ENCODE measurements at regions not wholly inside any gene's neighbourhood (a gene's known extent, or its start where the extent isn't known, plus 50 kb on each side); places are given as distances from the start of the nearest gene placed in this dataset.

DNA sequence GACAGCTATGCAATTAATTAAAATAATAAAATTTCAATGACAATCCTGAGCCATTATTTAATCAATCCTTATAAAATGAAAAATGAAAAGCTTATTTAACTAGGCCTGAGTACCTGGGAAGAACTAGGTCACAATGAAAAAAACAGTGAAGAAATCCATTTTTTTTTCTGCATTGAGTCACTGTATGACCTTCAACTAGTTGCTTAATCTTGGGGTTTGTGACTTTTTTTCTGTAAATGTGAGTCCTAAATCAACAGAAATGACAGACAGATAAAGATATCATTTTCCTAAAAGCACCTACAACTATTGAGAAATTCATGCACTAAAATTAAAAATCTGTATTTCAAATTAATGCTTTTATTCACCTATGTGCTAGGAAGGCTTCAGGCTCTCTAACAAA, 96.8 kb downstream of the TMEM26 start:
- no peaks in the 10 kb centered on the region for H3K27me3 ChIP-seq (ENCODE audit: control insufficient read depth in 5 of 5, insufficient read depth in 4 of 5, low read length in 5 of 5)
- H3K9ac ChIP-seq (ENCODE audit: low read length in 5 of 5), result no peak overlapping the region
- no peak overlapping the region for H3K4me3 ChIP-seq (ENCODE audit: low read depth in 1 of 5, low read length in 5 of 5)
- no peaks in the 10 kb centered on the region for H3K4me1 ChIP-seq (ENCODE audit: control insufficient read depth in 5 of 5, insufficient read depth in 5 of 5, low read length in 5 of 5)
- no peaks in the 10 kb centered on the region for H3K36me3 ChIP-seq (ENCODE audit: control insufficient read depth in 5 of 5, insufficient read depth in 5 of 5, low read length in 5 of 5)
- no peak overlapping the region for H3K27ac ChIP-seq (ENCODE audit: low read depth, low read length)
- H3K9me3 ChIP-seq (ENCODE audit: control insufficient read depth in 5 of 5, low read length in 5 of 5), result no peaks in the 10 kb centered on the region

GRCh38 chr10:61355211-61355610, 98.0 kb downstream of the TMEM26 start:
- no peak overlapping the region for H3K4me3 ChIP-seq (ENCODE audit: low read depth in 1 of 5, low read length in 5 of 5)
- no peaks in the 10 kb centered on the region for H3K9me3 ChIP-seq (ENCODE audit: control insufficient read depth in 5 of 5, low read length in 5 of 5)
- H3K9ac ChIP-seq (ENCODE audit: low read length in 5 of 5), result no peak overlapping the region
- no peak overlapping the region for H3K27ac ChIP-seq (ENCODE audit: low read depth, low read length)
- H3K27me3 ChIP-seq (ENCODE audit: control insufficient read depth in 5 of 5, insufficient read depth in 4 of 5, low read length in 5 of 5), result no peaks in the 10 kb centered on the region
- H3K36me3 ChIP-seq (ENCODE audit: control insufficient read depth in 5 of 5, insufficient read depth in 5 of 5, low read length in 5 of 5), result no peaks in the 10 kb centered on the region
- no peaks in the 10 kb centered on the region for H3K4me1 ChIP-seq (ENCODE audit: control insufficient read depth in 5 of 5, insufficient read depth in 5 of 5, low read length in 5 of 5)

DNA sequence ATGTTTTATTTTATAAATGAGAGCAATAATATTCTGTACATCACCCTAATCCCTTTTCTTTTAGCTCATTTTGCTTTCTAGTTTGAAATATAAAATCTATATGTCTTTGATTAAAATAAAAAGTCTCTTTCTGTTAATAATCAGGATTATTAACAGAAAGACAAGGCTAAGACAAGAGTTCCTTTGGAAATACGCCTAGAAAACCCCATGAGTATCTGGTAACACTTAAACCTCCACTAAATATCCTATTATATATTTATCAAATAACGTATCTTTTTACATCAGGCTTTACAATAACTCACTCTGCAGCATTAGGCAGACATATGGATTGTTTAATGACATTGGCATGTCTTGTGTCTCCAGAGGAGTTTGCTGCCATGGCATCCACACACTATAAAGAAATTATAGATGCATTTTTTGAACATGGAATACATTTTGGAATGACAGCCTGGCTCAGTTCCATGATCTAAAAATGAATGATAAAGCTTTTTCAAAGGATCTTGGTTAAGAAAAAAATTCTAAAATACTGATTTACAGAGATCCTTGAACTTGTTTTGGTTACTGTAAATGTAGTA, 98.7 kb downstream of the TMEM26 start:
- Histone ChIP-seq H3K27ac (ENCODE audit: low read depth, low read length) (no peak overlapping the region), H3K4me1 (ENCODE audit: control insufficient read depth in 5 of 5, insufficient read depth in 5 of 5, low read length in 5 of 5) (no peaks in the 10 kb centered on the region), H3K27me3 (ENCODE audit: control insufficient read depth in 5 of 5, insufficient read depth in 4 of 5, low read length in 5 of 5) (no peaks in the 10 kb centered on the region), H3K9me3 (ENCODE audit: control insufficient read depth in 5 of 5, low read length in 5 of 5) (no peaks in the 10 kb centered on the region), H3K36me3 (ENCODE audit: control insufficient read depth in 5 of 5, insufficient read depth in 5 of 5, low read length in 5 of 5) (no peaks in the 10 kb centered on the region), H3K9ac (ENCODE audit: low read length in 5 of 5) (no peak overlapping the region), H3K4me3 (ENCODE audit: low read depth in 1 of 5, low read length in 5 of 5) (no peak overlapping the region)

- H3K4me1 ChIP-seq (ENCODE audit: control insufficient read depth in 5 of 5, insufficient read depth in 5 of 5, low read length in 5 of 5), result no peaks in the 10 kb centered on the region
- no peaks in the 10 kb centered on the region for H3K9me3 ChIP-seq (ENCODE audit: control insufficient read depth in 5 of 5, low read length in 5 of 5)
- H3K27me3 ChIP-seq (ENCODE audit: control insufficient read depth in 5 of 5, insufficient read depth in 4 of 5, low read length in 5 of 5), result no peaks in the 10 kb centered on the region
- H3K4me3 ChIP-seq (ENCODE audit: low read depth in 1 of 5, low read length in 5 of 5), result no peak overlapping the region
- H3K27ac ChIP-seq (ENCODE audit: low read depth, low read length), result no peak overlapping the region
- H3K36me3 ChIP-seq (ENCODE audit: control insufficient read depth in 5 of 5, insufficient read depth in 5 of 5, low read length in 5 of 5), result no peaks in the 10 kb centered on the region
- no peak overlapping the region for H3K9ac ChIP-seq (ENCODE audit: low read length in 5 of 5)
Observed at GRCh38 chr10:61350794-61351193, 102.4 kb downstream of the TMEM26 start.

DNA sequence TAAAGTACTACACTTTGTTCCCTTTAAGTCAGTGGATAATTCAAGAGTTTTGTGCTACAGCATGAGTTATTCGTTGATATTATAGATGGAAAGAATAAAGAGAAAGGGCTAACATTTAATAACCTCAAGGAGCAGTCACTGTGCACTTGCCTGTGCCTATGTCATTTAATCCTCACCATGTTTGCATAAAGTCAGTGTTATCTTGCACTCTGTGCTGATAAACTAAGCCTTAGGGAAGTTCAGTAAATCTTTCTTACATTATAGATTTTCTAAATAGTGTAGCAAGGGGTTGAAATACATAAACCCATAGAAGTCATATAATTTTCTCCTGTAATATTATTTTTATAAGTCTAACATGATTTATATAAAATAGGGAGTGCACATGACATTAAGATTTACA, 103.1 kb downstream of the TMEM26 start:
- H3K9me3 ChIP-seq (ENCODE audit: control insufficient read depth in 5 of 5, low read length in 5 of 5), result no peaks in the 10 kb centered on the region
- H3K4me3 ChIP-seq (ENCODE audit: low read depth in 1 of 5, low read length in 5 of 5), result no peak overlapping the region
- H3K9ac ChIP-seq (ENCODE audit: low read length in 5 of 5), result no peak overlapping the region
- H3K4me1 ChIP-seq (ENCODE audit: control insufficient read depth in 5 of 5, insufficient read depth in 5 of 5, low read length in 5 of 5), result no peaks in the 10 kb centered on the region
- H3K27me3 ChIP-seq (ENCODE audit: control insufficient read depth in 5 of 5, insufficient read depth in 4 of 5, low read length in 5 of 5), result no peaks in the 10 kb centered on the region
- no peak overlapping the region for H3K27ac ChIP-seq (ENCODE audit: low read depth, low read length)
- H3K36me3 ChIP-seq (ENCODE audit: control insufficient read depth in 5 of 5, insufficient read depth in 5 of 5, low read length in 5 of 5), result no peaks in the 10 kb centered on the region

- Histone ChIP-seq H3K36me3 (ENCODE audit: control insufficient read depth in 5 of 5, insufficient read depth in 5 of 5, low read length in 5 of 5) (no peaks in the 10 kb centered on the region), H3K27me3 (ENCODE audit: control insufficient read depth in 5 of 5, insufficient read depth in 4 of 5, low read length in 5 of 5) (no peaks in the 10 kb centered on the region), H3K4me3 (ENCODE audit: low read depth in 1 of 5, low read length in 5 of 5) (no peak overlapping the region), H3K27ac (ENCODE audit: low read depth, low read length) (no peak overlapping the region), H3K4me1 (ENCODE audit: control insufficient read depth in 5 of 5, insufficient read depth in 5 of 5, low read length in 5 of 5) (no peaks in the 10 kb centered on the region), H3K9ac (ENCODE audit: low read length in 5 of 5) (no peak overlapping the region), H3K9me3 (ENCODE audit: control insufficient read depth in 5 of 5, low read length in 5 of 5) (no peaks in the 10 kb centered on the region)
Observed at GRCh38 chr10:61346796-61347413, 106.3 kb downstream of the TMEM26 start.

DNA sequence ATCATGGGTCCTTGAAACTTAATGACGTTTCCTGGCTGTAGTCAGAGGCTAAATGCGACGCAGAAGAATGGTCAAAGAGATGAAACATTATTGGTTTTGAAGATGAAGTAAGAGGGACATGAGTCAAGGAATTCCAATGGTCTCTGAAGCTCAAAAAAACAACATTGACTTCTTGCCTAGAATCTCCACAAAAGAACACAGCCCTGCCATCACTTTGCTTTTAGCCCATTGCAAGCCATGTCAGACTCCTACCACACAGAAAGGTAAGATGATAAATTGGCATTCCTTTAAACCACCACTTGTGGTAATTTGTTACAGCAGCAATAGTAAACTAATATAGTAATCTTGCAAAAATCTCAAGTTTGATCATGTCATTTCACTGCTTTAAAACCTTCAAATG, 109.4 kb downstream of the TMEM26 start:
- Histone ChIP-seq H3K9me3 (ENCODE audit: control insufficient read depth in 5 of 5, low read length in 5 of 5) (no peaks in the 10 kb centered on the region), H3K9ac (ENCODE audit: low read length in 5 of 5) (no peak overlapping the region), H3K27ac (ENCODE audit: low read depth, low read length) (no peak overlapping the region), H3K27me3 (ENCODE audit: control insufficient read depth in 5 of 5, insufficient read depth in 4 of 5, low read length in 5 of 5) (no peaks in the 10 kb centered on the region), H3K4me3 (ENCODE audit: low read depth in 1 of 5, low read length in 5 of 5) (no peak overlapping the region), H3K4me1 (ENCODE audit: control insufficient read depth in 5 of 5, insufficient read depth in 5 of 5, low read length in 5 of 5) (no peaks in the 10 kb centered on the region), H3K36me3 (ENCODE audit: control insufficient read depth in 5 of 5, insufficient read depth in 5 of 5, low read length in 5 of 5) (no peaks in the 10 kb centered on the region)

GRCh38 chr10:61342858-61343572, 110.2 kb downstream of the TMEM26 start:
- Histone ChIP-seq H3K4me1 (ENCODE audit: control insufficient read depth in 5 of 5, insufficient read depth in 5 of 5, low read length in 5 of 5) (no peaks in the 10 kb centered on the region), H3K4me3 (ENCODE audit: low read depth in 1 of 5, low read length in 5 of 5) (no peak overlapping the region), H3K9ac (ENCODE audit: low read length in 5 of 5) (no peak overlapping the region), H3K36me3 (ENCODE audit: control insufficient read depth in 5 of 5, insufficient read depth in 5 of 5, low read length in 5 of 5) (no peaks in the 10 kb centered on the region), H3K9me3 (ENCODE audit: control insufficient read depth in 5 of 5, low read length in 5 of 5) (no peaks in the 10 kb centered on the region), H3K27ac (ENCODE audit: low read depth, low read length) (no peak overlapping the region), H3K27me3 (ENCODE audit: control insufficient read depth in 5 of 5, insufficient read depth in 4 of 5, low read length in 5 of 5) (no peaks in the 10 kb centered on the region)

- Histone ChIP-seq H3K27ac (ENCODE audit: low read depth, low read length) (no peak overlapping the region), H3K4me3 (ENCODE audit: low read depth in 1 of 5, low read length in 5 of 5) (no peak overlapping the region), H3K9me3 (ENCODE audit: control insufficient read depth in 5 of 5, low read length in 5 of 5) (no peaks in the 10 kb centered on the region), H3K27me3 (ENCODE audit: control insufficient read depth in 5 of 5, insufficient read depth in 4 of 5, low read length in 5 of 5) (no peaks in the 10 kb centered on the region), H3K4me1 (ENCODE audit: control insufficient read depth in 5 of 5, insufficient read depth in 5 of 5, low read length in 5 of 5) (no peaks in the 10 kb centered on the region), H3K36me3 (ENCODE audit: control insufficient read depth in 5 of 5, insufficient read depth in 5 of 5, low read length in 5 of 5) (no peaks in the 10 kb centered on the region), H3K9ac (ENCODE audit: low read length in 5 of 5) (no peak overlapping the region)
Observed at GRCh38 chr10:61341008-61341407, 112.2 kb downstream of the TMEM26 start.

GRCh38 chr10:61338146-61338545, 115.0 kb downstream of the TMEM26 start:
- Histone ChIP-seq H3K27ac (ENCODE audit: low read depth, low read length) (no peak overlapping the region), H3K9me3 (ENCODE audit: control insufficient read depth in 5 of 5, low read length in 5 of 5) (no peaks in the 10 kb centered on the region), H3K4me1 (ENCODE audit: control insufficient read depth in 5 of 5, insufficient read depth in 5 of 5, low read length in 5 of 5) (no peaks in the 10 kb centered on the region), H3K27me3 (ENCODE audit: control insufficient read depth in 5 of 5, insufficient read depth in 4 of 5, low read length in 5 of 5) (no peaks in the 10 kb centered on the region), H3K9ac (ENCODE audit: low read length in 5 of 5) (no peak overlapping the region), H3K4me3 (ENCODE audit: low read depth in 1 of 5, low read length in 5 of 5) (no peak overlapping the region), H3K36me3 (ENCODE audit: control insufficient read depth in 5 of 5, insufficient read depth in 5 of 5, low read length in 5 of 5) (no peaks in the 10 kb centered on the region)

Data from subcutaneous abdominal adipose tissue (tissue), 5 donors.